ENCODE measurements at regions not wholly inside any gene's neighbourhood (a gene's known extent, or its start where the extent isn't known, plus 50 kb on each side); places are given as distances from the start of the nearest gene placed in this dataset.
"Not testable (repeated sequence)": the region's sequence is repeated elsewhere in the genome, so short reads cannot be mapped to it uniquely, and the experiment has no call there.

DNA sequence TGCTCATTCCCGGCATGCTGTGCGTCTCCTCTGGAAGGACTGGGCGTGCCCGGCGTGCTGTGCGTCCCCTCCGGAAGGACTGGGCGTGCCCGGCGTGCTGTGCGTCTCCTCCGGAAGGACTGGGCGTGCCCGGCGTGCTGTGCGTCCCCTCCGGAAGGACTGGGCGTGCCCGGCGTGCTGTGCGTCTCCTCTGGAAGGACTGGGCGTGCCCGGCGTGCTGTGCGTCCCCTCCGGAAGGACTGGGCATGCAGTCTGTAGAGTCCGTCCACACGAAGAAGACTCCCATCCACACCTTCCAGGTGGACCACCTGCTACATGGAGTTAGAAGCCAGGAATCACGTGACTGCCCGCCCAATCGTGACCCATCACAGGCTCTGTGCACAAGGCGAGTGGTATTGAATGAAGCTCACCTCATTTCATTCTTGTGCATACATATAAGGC is 577.7 kb upstream of the ADARB2 start:
- H2AK5ac ChIP-seq (ENCODE audit: low read depth, low read length); H3K23ac ChIP-seq (ENCODE audit: low read depth, low read length); ATAC-seq (ENCODE audit: low read depth); H2BK20ac ChIP-seq (ENCODE audit: low read depth, low read length); CTCF ChIA-PET; H2AFZ ChIP-seq (replicated peaks; ENCODE audit: low read length, poor library complexity); POLR2A ChIA-PET (ENCODE audit: unreplicated experiment); H3K4me1 ChIP-seq (ENCODE audit: control insufficient read depth, insufficient read depth, low read length); H3K9me1 ChIP-seq (ENCODE audit: insufficient read depth, low read length); H2AK9ac ChIP-seq (replicated peaks; ENCODE audit: low read depth, low read length, poor library complexity); BruUV-seq (replicated peaks); DNase-seq; dilution Hi-C loops (cut with HindIII; ENCODE audit: low sequenced_read_pairs, unreplicated experiment); H4K8ac ChIP-seq (ENCODE audit: low read depth in 2 of 2, low read length in 2 of 2); H2BK5ac ChIP-seq (ENCODE audit: low read depth, low read length, poor library complexity, severe bottlenecking); H3K18ac ChIP-seq (ENCODE audit: low read depth, low read length); H3K56ac ChIP-seq (ENCODE audit: extremely low read depth, insufficient read depth, low read length); H3K4ac ChIP-seq (ENCODE audit: low read depth, low read length); H3K27me3 ChIP-seq (ENCODE audit: control insufficient read depth, insufficient read depth, low read length); in situ Hi-C loops (cut with MboI; ENCODE audit: low sequenced_read_pairs); H3K4me3 ChIP-seq (ENCODE audit: insufficient read depth, low read depth, low read length); H3K4me2 ChIP-seq (ENCODE audit: low read depth, low read length); H3K27ac ChIP-seq (ENCODE audit: insufficient read depth, low read length); H2BK15ac ChIP-seq (ENCODE audit: low read depth, low read length); H3K14ac ChIP-seq (replicated peaks; ENCODE audit: low read depth, low read length); H3K36me3 ChIP-seq (ENCODE audit: control insufficient read depth, insufficient read depth, low read length); H3K79me1 ChIP-seq (ENCODE audit: low read depth in 1 of 2, low read length in 2 of 2); H4K5ac ChIP-seq (ENCODE audit: low read depth, low read length); H4K91ac ChIP-seq (ENCODE audit: insufficient read depth, low read depth, low read length); H2BK120ac ChIP-seq (ENCODE audit: low read depth, low read length); H4K20me1 ChIP-seq (ENCODE audit: insufficient read depth, low read length); intact Hi-C loops (cut with micrococcal nuclease); H3K9ac ChIP-seq (ENCODE audit: low read depth, low read length): not testable (repeated sequence)
- peaks cover 33% of the 10 kb centered on the region for H3K9me3 ChIP-seq (ENCODE audit: control insufficient read depth, insufficient read depth, low read length)
- 93% methylated on average over 3 of the region's 32 CpGs; no CpG with 5 or more reads in 1 of the 2 experiments for WGBS, 2 experiments (ENCODE audit: extremely low coverage in 2 of 2, insufficient read length in 1 of 2)
